ENCODE measurements at regions not wholly inside any gene's neighbourhood (a gene's known extent, or its start where the extent isn't known, plus 50 kb on each side); places are given as distances from the start of the nearest gene placed in this dataset.

- ChIA-PET POLR2A (no interaction called here), CTCF (no interaction called here)
- Histone ChIP-seq H3K9me3 (no peaks in the 10 kb centered on the region), H3K4me3 (ENCODE audit: low read depth, low read length) (no peak overlapping the region), H3K4me1 (no peaks in the 10 kb centered on the region), H3K36me3 (ENCODE audit: control insufficient read depth, insufficient read depth, low read length) (no peaks in the 10 kb centered on the region), H3K27me3 (replicated peaks; ENCODE audit: control insufficient read depth, insufficient read depth, low read length) (no peaks in the 10 kb centered on the region)
- no peaks in the 10 kb centered on the region for H3K9me3 Mint-ChIP-seq (ENCODE audit: unreplicated experiment)
- H3K4me1 Mint-ChIP-seq (ENCODE audit: low read depth, unreplicated experiment): no peaks in the 10 kb centered on the region
- TF ChIP-seq CTCF (IDR thresholded peaks at IDR 0.05; ENCODE audit: insufficient read depth in 1 of 2, low read depth in 1 of 2, low read length in 1 of 2, severe bottlenecking in 1 of 2, unreplicated experiment in 1 of 2): no peak
- H3K4me3 Mint-ChIP-seq (ENCODE audit: unreplicated experiment): no peak overlapping the region
- BruUV-seq (replicated peaks): no TSS peak
- H3K27me3 Mint-ChIP-seq (ENCODE audit: insufficient read depth, unreplicated experiment): peaks cover 3% of the 10 kb centered on the region
- no peak for DNase-seq
- no peaks in the 10 kb centered on the region for H3K36me3 Mint-ChIP-seq (ENCODE audit: insufficient read depth, unreplicated experiment)
- intact Hi-C loops (cut with micrococcal nuclease; ENCODE audit: unreplicated experiment): no loop called here
- H3K27ac Mint-ChIP-seq (ENCODE audit: unreplicated experiment): no peak overlapping the region
These were observed 350.8 kb upstream of the ZNF385D start for GRCh38 chr3:22101811-22102210.

GRCh38 chr3:22103423-22103822, 352.4 kb upstream of the ZNF385D start:
- POLR2A ChIA-PET: no interaction called here
- Histone ChIP-seq H3K27me3 (replicated peaks; ENCODE audit: control insufficient read depth, insufficient read depth, low read length) (no peaks in the 10 kb centered on the region), H3K4me1 (no peaks in the 10 kb centered on the region), H3K36me3 (ENCODE audit: control insufficient read depth, insufficient read depth, low read length) (no peaks in the 10 kb centered on the region), H3K4me3 (ENCODE audit: low read depth, low read length) (no peak overlapping the region), H3K9me3 (no peaks in the 10 kb centered on the region)
- CTCF ChIA-PET: no interaction called here
- no peak for TF ChIP-seq CTCF (IDR thresholded peaks at IDR 0.05; ENCODE audit: insufficient read depth in 1 of 2, low read depth in 1 of 2, low read length in 1 of 2, severe bottlenecking in 1 of 2, unreplicated experiment in 1 of 2)
- no peak overlapping the region for H3K27ac Mint-ChIP-seq (ENCODE audit: unreplicated experiment)
- H3K4me3 Mint-ChIP-seq (ENCODE audit: unreplicated experiment): no peak overlapping the region
- H3K9me3 Mint-ChIP-seq (ENCODE audit: unreplicated experiment): no peaks in the 10 kb centered on the region
- H3K36me3 Mint-ChIP-seq (ENCODE audit: insufficient read depth, unreplicated experiment): no peaks in the 10 kb centered on the region
- no peak for DNase-seq
- intact Hi-C loops (cut with micrococcal nuclease; ENCODE audit: unreplicated experiment): no loop called here
- H3K4me1 Mint-ChIP-seq (ENCODE audit: low read depth, unreplicated experiment): no peaks in the 10 kb centered on the region
- peaks cover 3% of the 10 kb centered on the region for H3K27me3 Mint-ChIP-seq (ENCODE audit: insufficient read depth, unreplicated experiment)
- no TSS peak for BruUV-seq (replicated peaks)

GRCh38 chr3:22106213-22106896, 355.3 kb upstream of the ZNF385D start:
- H3K9me3 ChIP-seq: no peaks in the 10 kb centered on the region
- no peaks in the 10 kb centered on the region for H3K9me3 Mint-ChIP-seq (ENCODE audit: unreplicated experiment)
- H3K4me1 ChIP-seq: no peaks in the 10 kb centered on the region
- H3K36me3 Mint-ChIP-seq (ENCODE audit: insufficient read depth, unreplicated experiment): no peaks in the 10 kb centered on the region
- no peak overlapping the region for H3K4me3 Mint-ChIP-seq (ENCODE audit: unreplicated experiment)
- H3K36me3 ChIP-seq (ENCODE audit: control insufficient read depth, insufficient read depth, low read length): no peaks in the 10 kb centered on the region
- no peak overlapping the region for H3K4me3 ChIP-seq (ENCODE audit: low read depth, low read length)
- no peaks in the 10 kb centered on the region for H3K4me1 Mint-ChIP-seq (ENCODE audit: low read depth, unreplicated experiment)
- no peak for TF ChIP-seq CTCF (IDR thresholded peaks at IDR 0.05; ENCODE audit: insufficient read depth in 1 of 2, low read depth in 1 of 2, low read length in 1 of 2, severe bottlenecking in 1 of 2, unreplicated experiment in 1 of 2)
- no peak for DNase-seq
- intact Hi-C loops (cut with micrococcal nuclease; ENCODE audit: unreplicated experiment): no loop called here
- POLR2A ChIA-PET: no interaction called here
- BruUV-seq (replicated peaks): no TSS peak
- H3K27ac Mint-ChIP-seq (ENCODE audit: unreplicated experiment): no peak overlapping the region
- H3K27me3 ChIP-seq (replicated peaks; ENCODE audit: control insufficient read depth, insufficient read depth, low read length): no peaks in the 10 kb centered on the region
- CTCF ChIA-PET: no interaction called here
- no peaks in the 10 kb centered on the region for H3K27me3 Mint-ChIP-seq (ENCODE audit: insufficient read depth, unreplicated experiment)

Measured in Caco-2 (cell line).